ENCODE measurements at regions not wholly inside any gene's neighbourhood (a gene's known extent, or its start where the extent isn't known, plus 50 kb on each side); places are given as distances from the start of the nearest gene placed in this dataset.

DNA sequence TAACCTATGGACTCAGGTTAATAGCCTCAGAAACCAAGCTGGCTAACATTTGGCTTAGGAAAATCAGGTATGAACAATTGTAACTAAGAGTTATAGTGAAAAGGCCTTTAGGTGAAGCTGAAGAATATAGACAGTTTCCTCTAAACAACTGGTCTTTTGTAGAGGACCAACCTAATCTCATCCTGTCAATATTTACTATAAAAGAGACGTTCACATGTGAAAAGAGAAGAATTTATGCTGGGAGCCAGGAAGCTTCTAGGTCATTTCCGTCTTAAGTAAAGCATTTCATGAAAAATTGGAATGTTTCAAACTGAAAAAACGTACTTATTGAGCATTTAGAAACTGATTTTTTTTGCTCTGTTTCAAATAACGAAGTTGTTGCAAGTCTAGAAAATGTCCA lies 764.3 kb upstream of the GOLIM4 start (continued):
- TF ChIP-seq JDP2 (CRISPR knock-in tag; IDR thresholded peaks at IDR 0.05; ENCODE audit: borderline replicate concordance) (no peak), BATF2 (CRISPR knock-in tag; IDR thresholded peaks at IDR 0.05) (no peak), PTBP1 (IDR thresholded peaks at IDR 0.05; ENCODE audit: low read depth, low read length, poor library complexity, severe bottlenecking) (no peak), ZNF10 (CRISPR knock-in tag; IDR thresholded peaks at IDR 0.05; ENCODE audit: borderline replicate concordance, low read depth) (no peak), ZFYVE20 (CRISPR knock-in tag; IDR thresholded peaks at IDR 0.05; ENCODE audit: borderline replicate concordance, low read depth) (no peak), FOSL2 (CRISPR knock-in tag; IDR thresholded peaks at IDR 0.05) (no peak), ZNF18 (CRISPR knock-in tag; IDR thresholded peaks at IDR 0.05; ENCODE audit: insufficient replicate concordance) (no peak), ISL2 (CRISPR knock-in tag; IDR thresholded peaks at IDR 0.05) (peak; percentile 85), POLR2AphosphoS2 (IDR thresholded peaks at IDR 0.05; ENCODE audit: low read depth, low read length) (no peak), ZBTB7B (CRISPR knock-in tag; IDR thresholded peaks at IDR 0.05) (no peak), CREB1 (IDR thresholded peaks at IDR 0.05) (no peak), CREB1 (CRISPR knock-in tag; IDR thresholded peaks at IDR 0.05) (peak; percentile 56), HNRNPK (IDR thresholded peaks at IDR 0.05; ENCODE audit: low read depth, low read length, poor library complexity, severe bottlenecking) (no peak), ZNF160 (CRISPR knock-in tag; IDR thresholded peaks at IDR 0.05) (no peak), ZC3H4 (CRISPR knock-in tag; IDR thresholded peaks at IDR 0.05; ENCODE audit: borderline replicate concordance) (no peak), SMAD1 (CRISPR knock-in tag; IDR thresholded peaks at IDR 0.05; ENCODE audit: borderline replicate concordance, low read depth) (no peak), MTERF4 (CRISPR knock-in tag; IDR thresholded peaks at IDR 0.05) (no peak), MZF1 (CRISPR knock-in tag; IDR thresholded peaks at IDR 0.05; ENCODE audit: borderline replicate concordance) (no peak), SYNCRIP (IDR thresholded peaks at IDR 0.05; ENCODE audit: insufficient read depth, low read depth, low read length) (no peak), ZFP1 (CRISPR knock-in tag; IDR thresholded peaks at IDR 0.05) (no peak), RORA (CRISPR knock-in tag; IDR thresholded peaks at IDR 0.05) (no peak), AFF4 (CRISPR knock-in tag; IDR thresholded peaks at IDR 0.05) (no peak)
- TF ChIP-seq, protein P1, sequence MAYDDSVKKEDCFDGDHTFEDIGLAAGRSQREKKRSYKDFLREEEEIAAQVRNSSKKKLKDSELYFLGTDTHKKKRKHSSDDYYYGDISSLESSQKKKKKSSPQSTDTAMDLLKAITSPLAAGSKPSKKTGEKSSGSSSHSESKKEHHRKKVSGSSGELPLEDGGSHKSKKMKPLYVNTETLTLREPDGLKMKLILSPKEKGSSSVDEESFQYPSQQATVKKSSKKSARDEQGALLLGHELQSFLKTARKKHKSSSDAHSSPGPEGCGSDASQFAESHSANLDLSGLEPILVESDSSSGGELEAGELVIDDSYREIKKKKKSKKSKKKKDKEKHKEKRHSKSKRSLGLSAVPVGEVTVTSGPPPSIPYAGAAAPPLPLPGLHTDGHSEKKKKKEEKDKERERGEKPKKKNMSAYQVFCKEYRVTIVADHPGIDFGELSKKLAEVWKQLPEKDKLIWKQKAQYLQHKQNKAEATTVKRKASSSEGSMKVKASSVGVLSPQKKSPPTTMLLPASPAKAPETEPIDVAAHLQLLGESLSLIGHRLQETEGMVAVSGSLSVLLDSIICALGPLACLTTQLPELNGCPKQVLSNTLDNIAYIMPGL (CRISPR knock-in tag; IDR thresholded peaks at IDR 0.05; ENCODE audit: borderline replicate concordance in 1 of 2, low read depth in 1 of 2), result no peak
